HCT116 (cell line): ENCODE measurements at regions not wholly inside any gene's neighbourhood (a gene's known extent, or its start where the extent isn't known, plus 50 kb on each side); places are given as distances from the start of the nearest gene placed in this dataset.

Experiments used
- ATAC-seq: fragments of 200-7000 bp; cut with Tn5 transposase; 2 replicates; pipeline ENCODE4 v1.9.1; 2020; ENCODE audit warnings: mild to moderate bottlenecking, moderate library complexity
- BruUV-seq: library from RNA; stranded (reverse); fragments of 400-500 nt; replicated peaks from 2 replicates; lab custom pipeline; 2021; lab: Mats Ljungman, UMichigan
- CTCF ChIA-PET: fragments of 300-600 bp; sonication (Branson Sonifier 250); formaldehyde crosslinking; loops from one replicate; lab custom pipeline; 2021; ENCODE audit warnings: antibody characterized with exemption; lab: Charles Lee
- POLR2A ChIA-PET: fragments of 300-600, 350-600 bp; sonication (Branson Sonifier 250); formaldehyde crosslinking; loops from one replicate; lab custom pipeline; 2021; ENCODE audit warnings: antibody characterized with exemption; lab: Charles Lee
- RAD21 ChIA-PET, 2 experiments: fragments of 300-600 bp; sonication (Branson Sonifier 250); formaldehyde crosslinking; loops; one replicate each; lab custom pipeline; 2023; ENCODE audit warnings: low total read pairs in 2 of 2; ENCODE audit not compliant: uncharacterized antibody in 2 of 2, unreplicated experiment in 2 of 2, low non-redundant PET in 1 of 2; lab: Charles Lee
- DNase-seq: peaks from one replicate; pipeline ENCODE4 v3.0.0-alpha.2; 2010; ENCODE audit warnings: low read depth, low spot score
- H2AFZ ChIP-seq: fragments of 200-600 bp; shearing (Covaris generic), sonication (generic); 2 replicates; pipeline ENCODE4 v1.6.1; 2017; ENCODE audit warnings: low read depth, mixed run types, mixed read lengths, antibody characterized with exemption, low read length; ENCODE audit not compliant: poor library complexity, severe bottlenecking
- H3K27ac ChIP-seq: 2 replicates; pipeline ENCODE4 v1.5.1; 2012; ENCODE audit warnings: low read depth, low read length
- H3K27me3 ChIP-seq: fragments of 200-600 bp; sonication (generic); 2 replicates; pipeline ENCODE4 v1.6.1; 2016; ENCODE audit warnings: mixed run types, low read length, mixed read lengths; ENCODE audit not compliant: insufficient read depth
- H3K36me3 ChIP-seq, 2 experiments: fragments of 200-500 bp in 1 of 2; fragments of 200-600 bp in 1 of 2; sonication (Bioruptor generic) in 1 of 2; sonication (generic) in 1 of 2; 2 replicates each; pipeline versions ENCODE4 v1.5.1 to v1.6.1; 2014 to 2016; ENCODE audit warnings: low read length in 2 of 2, inconsistent platforms in 1 of 2, mixed read lengths in 1 of 2, mixed run types in 1 of 2; ENCODE audit not compliant: insufficient read depth in 2 of 2, control insufficient read depth in 1 of 2
- H3K4me1 ChIP-seq, 2 experiments: fragments of 200-600 bp in 1 of 2; sonication (generic) in 1 of 2; 2 replicates each; pipeline versions ENCODE4 v1.5.1 to v1.6.1; 2012 to 2017; ENCODE audit warnings: low read length in 2 of 2, inconsistent platforms in 1 of 2, mild to moderate bottlenecking in 1 of 2, mixed read lengths in 1 of 2, mixed run types in 1 of 2, moderate library complexity in 1 of 2; ENCODE audit not compliant: insufficient read depth in 2 of 2, control insufficient read depth in 1 of 2
- H3K4me2 ChIP-seq: fragments of 200-600 bp; sonication (generic); 2 replicates; pipeline ENCODE4 v1.6.1; 2017; ENCODE audit warnings: mixed run types, low read length, mixed read lengths
- H3K4me3 ChIP-seq, 2 experiments: fragments of 200-600 bp in 1 of 2; sonication (generic) in 1 of 2; replicated peaks in 1 of 2; 2 replicates each; pipeline ENCODE4 v1.5.1; 2011 to 2016; ENCODE audit warnings: low read length in 2 of 2, control low read depth in 1 of 2, low read depth in 1 of 2, mild to moderate bottlenecking in 1 of 2, mixed read lengths in 1 of 2, mixed run types in 1 of 2
- H3K79me2 ChIP-seq: fragments of 200-600 bp; sonication (generic); 2 replicates; pipeline ENCODE4 v1.6.1; 2017; ENCODE audit warnings: mild to moderate bottlenecking, mixed run types, low read length, moderate library complexity, mixed read lengths; ENCODE audit not compliant: insufficient read depth
- H3K9ac ChIP-seq: fragments of 200-600 bp; sonication (generic); 2 replicates; pipeline ENCODE4 v1.6.1; 2016; ENCODE audit warnings: low read length, mixed read lengths
- H3K9me2 ChIP-seq: fragments of 200-600 bp; sonication (generic), shearing (Covaris generic); 2 replicates; pipeline ENCODE4 v1.6.1; 2017; ENCODE audit warnings: mixed run types, mild to moderate bottlenecking, moderate library complexity; ENCODE audit not compliant: insufficient read depth
- H3K9me3 ChIP-seq, 2 experiments: fragments of 200-500 bp in 1 of 2; fragments of 200-600 bp in 1 of 2; sonication (Bioruptor generic) in 1 of 2; sonication (generic) in 1 of 2; 2 replicates each; pipeline ENCODE4 v1.6.1; 2014 to 2017; ENCODE audit warnings: low read length in 2 of 2, mixed read lengths in 2 of 2, inconsistent platforms in 1 of 2, low read depth in 1 of 2, mild to moderate bottlenecking in 1 of 2, mixed run types in 1 of 2, moderate library complexity in 1 of 2; ENCODE audit not compliant: control insufficient read depth in 1 of 2, insufficient read depth in 1 of 2
- H4K20me1 ChIP-seq: fragments of 200-600 bp; sonication (generic), shearing (Covaris generic); 2 replicates; pipeline ENCODE4 v1.6.1; 2017; ENCODE audit warnings: mixed run types, mild to moderate bottlenecking, moderate library complexity; ENCODE audit not compliant: insufficient read depth
- ATF3 ChIP-seq: IDR thresholded peaks from 2 replicates; pipeline ENCODE4 v1.6.1; 2012
- CEBPB ChIP-seq: IDR thresholded peaks from 2 replicates; pipeline ENCODE4 v1.6.1; 2012; ENCODE audit warnings: low read depth
- CTCF ChIP-seq, 3 experiments: fragments of 200-600 bp in 1 of 3; sonication (generic) in 1 of 3; IDR thresholded peaks in 2 of 3; conservative IDR thresholded peaks in 1 of 3; 2 replicates each; pipeline ENCODE4 v1.5.1; 2012 to 2017; ENCODE audit warnings: low read depth in 2 of 3, low read length in 2 of 3, antibody characterized with exemption in 1 of 3, borderline replicate concordance in 1 of 3, control low read depth in 1 of 3, mild to moderate bottlenecking in 1 of 3, mixed read lengths in 1 of 3, mixed run types in 1 of 3, moderate library complexity in 1 of 3; ENCODE audit not compliant: insufficient read depth in 1 of 3
- EGR1 ChIP-seq: IDR thresholded peaks from 2 replicates; pipeline ENCODE4 v1.6.1; 2012; ENCODE audit warnings: low read depth
- EZH2 ChIP-seq: fragments of 200-600 bp; sonication (generic); IDR thresholded peaks from 2 replicates; pipeline ENCODE4 v1.6.1; 2017; ENCODE audit warnings: antibody characterized with exemption, mixed run types
- EZH2phosphoT487 ChIP-seq: fragments of 200-600 bp; IDR thresholded peaks from 2 replicates; pipeline ENCODE4 v1.6.1; 2018; ENCODE audit warnings: antibody characterized with exemption, borderline replicate concordance
- FOSL1 ChIP-seq: IDR thresholded peaks from 2 replicates; pipeline ENCODE4 v1.6.1; 2012; ENCODE audit warnings: low read depth
- JUND ChIP-seq: IDR thresholded peaks from 2 replicates; pipeline ENCODE4 v1.6.1; 2012
- MAX ChIP-seq: IDR thresholded peaks from 2 replicates; pipeline ENCODE4 v1.6.1; 2012
- POLR2A ChIP-seq: IDR thresholded peaks from 2 replicates; pipeline ENCODE4 v1.7.0; 2011; ENCODE audit warnings: borderline replicate concordance; ENCODE audit not compliant: insufficient read depth, insufficient read length; ENCODE audit errors: extremely low read depth
- POLR2AphosphoS5 ChIP-seq: IDR thresholded peaks from 2 replicates; pipeline ENCODE4 v1.6.1; 2011; ENCODE audit warnings: mild to moderate bottlenecking, low read depth, low read length, moderate library complexity
- RAD21 ChIP-seq: IDR thresholded peaks from 2 replicates; pipeline ENCODE4 v1.6.1; 2012; ENCODE audit warnings: low read depth, mild to moderate bottlenecking
- REST ChIP-seq: IDR thresholded peaks from 2 replicates; pipeline ENCODE4 v1.6.1; 2012; ENCODE audit warnings: low read depth
- SIN3A ChIP-seq: IDR thresholded peaks from 2 replicates; pipeline ENCODE4 v1.6.1; 2012; ENCODE audit warnings: low read depth
- SP1 ChIP-seq: IDR thresholded peaks from 2 replicates; pipeline ENCODE4 v1.6.1; 2012; ENCODE audit warnings: low read depth
- SRF ChIP-seq: IDR thresholded peaks from 2 replicates; pipeline ENCODE4 v1.6.1; 2012; ENCODE audit warnings: low read depth
- TCF7L2 ChIP-seq: IDR thresholded peaks from 2 replicates; pipeline ENCODE4 v1.7.0; 2011; ENCODE audit warnings: borderline replicate concordance, inconsistent platforms; ENCODE audit not compliant: insufficient read depth, insufficient read length; ENCODE audit errors: extremely low read depth
- YY1 ChIP-seq: IDR thresholded peaks from 2 replicates; pipeline ENCODE4 v1.6.1; 2011; ENCODE audit warnings: low read length, low read depth, moderate library complexity, mild to moderate bottlenecking; ENCODE audit not compliant: insufficient replicate concordance; ENCODE audit errors: extremely low read depth
- ZBTB33 ChIP-seq: IDR thresholded peaks from 2 replicates; pipeline ENCODE4 v1.6.1; 2011; ENCODE audit warnings: mild to moderate bottlenecking, low read length, moderate library complexity; ENCODE audit not compliant: insufficient replicate concordance; ENCODE audit errors: extremely low read depth
- ZNF274 ChIP-seq: fragments of 200-500 bp; sonication (Bioruptor generic); IDR thresholded peaks from 2 replicates; pipeline ENCODE4 v1.6.1; 2014; ENCODE audit warnings: mild to moderate bottlenecking, low read depth, low read length, inconsistent platforms
- intact Hi-C: fragments of 100-400 bp; cut with micrococcal nuclease; formaldehyde crosslinking; loops from 2 replicates; pipeline ENCODE4 v1.10.0; 2022

- BruUV-seq, result no TSS peak
- Histone ChIP-seq H3K4me2 (no peak overlapping the region), H3K79me2 (no peaks in the 10 kb centered on the region), H3K9me2 (no peaks in the 10 kb centered on the region), H3K4me1 (peaks cover 0 to 12% of the 10 kb centered on the region in 2 experiments; a peak in 2 of 4 replicates), H4K20me1 (no peaks in the 10 kb centered on the region), H2AFZ (no peak overlapping the region), H3K4me3 (no peak overlapping the region), H3K27me3 (no peaks in the 10 kb centered on the region; the same call in 1 of the 2 replicates), H3K9me3 (no peaks in the 10 kb centered on the region), H3K9ac (no peak overlapping the region), H3K27ac (no peak overlapping the region), H3K36me3 (no peaks in the 10 kb centered on the region)
- ATAC-seq, result no peak
- CTCF ChIA-PET, result interaction anchor here (1.7 kb wide), 1 partner anchor 192 kb away, joined by 9 read pairs; no protein-coding TSS in a partner anchor
- POLR2A ChIA-PET, result no interaction called here
- TF ChIP-seq RAD21, result no peak
- TF ChIP-seq MAX, result no peak
- TF ChIP-seq SIN3A, result no peak
- TF ChIP-seq EZH2phosphoT487, result no peak
- TF ChIP-seq YY1, result no peak
- TF ChIP-seq EZH2, result no peak
- no peak for TF ChIP-seq SRF
- TF ChIP-seq FOSL1, result no peak
- no peak for TF ChIP-seq EGR1
- TF ChIP-seq CTCF (IDR thresholded peaks at IDR 0.05 in 2 of 3, conservative IDR thresholded peaks at IDR 0.05 in 1 of 3; ENCODE audit: borderline replicate concordance in 1 of 3, insufficient read depth in 1 of 3, low read depth in 2 of 3, low read length in 2 of 3), result no peak
- no peak for TF ChIP-seq ZBTB33
- no peak for TF ChIP-seq REST
- no peak for TF ChIP-seq JUND
- TF ChIP-seq TCF7L2, result no peak
- TF ChIP-seq POLR2A, result no peak
- TF ChIP-seq CEBPB, result no peak
- no peak for TF ChIP-seq ATF3
- no peak for TF ChIP-seq SP1
- no peak for TF ChIP-seq POLR2AphosphoS5
- no peak for TF ChIP-seq ZNF274
- RAD21 ChIA-PET, result no interaction called here
- DNase-seq, result no peak
- intact Hi-C loops, result no loop called here
Measured at GRCh38 chr15:77825252-77825542, 192.5 kb upstream of the LINGO1 start.
